OCI-LY7 (cell line): ENCODE measurements at regions not wholly inside any gene's neighbourhood (a gene's known extent, or its start where the extent isn't known, plus 50 kb on each side); places are given as distances from the start of the nearest gene placed in this dataset.
"Not testable (repeated sequence)": the region's sequence is repeated elsewhere in the genome, so short reads cannot be mapped to it uniquely, and the experiment has no call there.

Experiments used
- BruUV-seq: library from RNA; stranded (reverse); fragments of 400-500 nt; replicated peaks from 2 replicates; lab custom pipeline; 2021; lab: Mats Ljungman, UMichigan
- CTCF ChIA-PET: fragments of 300-600 bp; sonication (Branson Sonifier 250); formaldehyde crosslinking; loops from one replicate; lab custom pipeline; 2022; ENCODE audit warnings: antibody characterized with exemption; ENCODE audit not compliant: unreplicated experiment; lab: Charles Lee
- POLR2A ChIA-PET: fragments of 300-600 bp; sonication (Branson Sonifier 250); formaldehyde crosslinking; loops from one replicate; lab custom pipeline; 2022; ENCODE audit warnings: antibody characterized with exemption; lab: Charles Lee
- DNase-seq: peaks from one replicate; pipeline ENCODE4 v3.0.0-alpha.2; 2015; ENCODE audit warnings: low spot score
- H2AFZ ChIP-seq: fragments of 200-600 bp; sonication (generic), shearing (Covaris generic); 2 replicates; pipeline ENCODE4 v1.6.1; 2014; ENCODE audit warnings: mild to moderate bottlenecking, antibody characterized with exemption, low read length, moderate library complexity
- H3K27ac ChIP-seq: fragments of 200-600 bp; sonication (generic); 2 replicates; pipeline ENCODE4 v1.5.1; 2014; ENCODE audit warnings: mixed run types, low read depth, mild to moderate bottlenecking, moderate library complexity, low read length, inconsistent platforms; ENCODE audit not compliant: poor library complexity, severe bottlenecking
- H3K36me3 ChIP-seq: fragments of 200-600 bp; sonication (generic); 2 replicates; pipeline ENCODE4 v1.6.1; 2014; ENCODE audit warnings: mild to moderate bottlenecking, antibody characterized with exemption, low read length, moderate library complexity, mixed read lengths; ENCODE audit not compliant: insufficient read depth
- H3K4me1 ChIP-seq: fragments of 200-600 bp; sonication (generic); 2 replicates; pipeline ENCODE4 v1.5.1; 2014; ENCODE audit warnings: mild to moderate bottlenecking, low read length; ENCODE audit not compliant: insufficient read depth, poor library complexity, severe bottlenecking
- H3K4me2 ChIP-seq: fragments of 200-600 bp; sonication (generic); 2 replicates; pipeline ENCODE4 v1.6.1; 2014; ENCODE audit warnings: mild to moderate bottlenecking, low read length
- H3K4me3 ChIP-seq: fragments of 200-600 bp; sonication (generic); 2 replicates; pipeline ENCODE4 v1.5.1; 2014; ENCODE audit warnings: mild to moderate bottlenecking, low read depth, low read length; ENCODE audit not compliant: poor library complexity, severe bottlenecking
- H3K79me2 ChIP-seq: fragments of 200-600 bp; sonication (generic); 2 replicates; pipeline ENCODE4 v1.6.1; 2016; ENCODE audit warnings: low read depth, mild to moderate bottlenecking, low read length, moderate library complexity, mixed read lengths; ENCODE audit not compliant: insufficient read depth
- H3K9me2 ChIP-seq: fragments of 200-600 bp; sonication (generic); 2 replicates; pipeline ENCODE4 v1.6.1; 2016; ENCODE audit warnings: mild to moderate bottlenecking, low read length, mixed read lengths; ENCODE audit not compliant: insufficient read depth
- H3K9me3 ChIP-seq: fragments of 200-600 bp; sonication (generic); 2 replicates; pipeline ENCODE4 v1.6.1; 2014; ENCODE audit warnings: mild to moderate bottlenecking, mixed run types, low read length, mixed read lengths
- H4K20me1 ChIP-seq: fragments of 200-600 bp; sonication (generic); 2 replicates; pipeline ENCODE4 v1.6.1; 2014; ENCODE audit warnings: mild to moderate bottlenecking, antibody characterized with exemption, low read length, moderate library complexity, mixed read lengths; ENCODE audit not compliant: insufficient read depth
- EZH2phosphoT487 ChIP-seq: fragments of 200-600 bp; sonication (generic); IDR thresholded peaks from 2 replicates; pipeline ENCODE4 v1.6.1; 2018; ENCODE audit warnings: low read depth, borderline replicate concordance, mild to moderate bottlenecking, mixed run types, antibody characterized with exemption, low read length, moderate library complexity, mixed read lengths
- intact Hi-C: fragments of 100-400 bp; cut with micrococcal nuclease; formaldehyde crosslinking; loops from one replicate; pipeline ENCODE4 v1.10.0; 2022; ENCODE audit not compliant: unreplicated experiment
- TF ChIP-seq, protein P1 (sequence below): fragments of 200-600 bp; sonication (generic); conservative IDR thresholded peaks from 2 replicates; pipeline ENCODE4 v1.5.1; 2014; ENCODE audit warnings: mild to moderate bottlenecking, antibody characterized with exemption, low read length, moderate library complexity, mixed read lengths

GRCh38 chr5:53790026-53790425 lies 229.6 kb downstream of the NDUFS4 start:
- TF ChIP-seq, protein P1, sequence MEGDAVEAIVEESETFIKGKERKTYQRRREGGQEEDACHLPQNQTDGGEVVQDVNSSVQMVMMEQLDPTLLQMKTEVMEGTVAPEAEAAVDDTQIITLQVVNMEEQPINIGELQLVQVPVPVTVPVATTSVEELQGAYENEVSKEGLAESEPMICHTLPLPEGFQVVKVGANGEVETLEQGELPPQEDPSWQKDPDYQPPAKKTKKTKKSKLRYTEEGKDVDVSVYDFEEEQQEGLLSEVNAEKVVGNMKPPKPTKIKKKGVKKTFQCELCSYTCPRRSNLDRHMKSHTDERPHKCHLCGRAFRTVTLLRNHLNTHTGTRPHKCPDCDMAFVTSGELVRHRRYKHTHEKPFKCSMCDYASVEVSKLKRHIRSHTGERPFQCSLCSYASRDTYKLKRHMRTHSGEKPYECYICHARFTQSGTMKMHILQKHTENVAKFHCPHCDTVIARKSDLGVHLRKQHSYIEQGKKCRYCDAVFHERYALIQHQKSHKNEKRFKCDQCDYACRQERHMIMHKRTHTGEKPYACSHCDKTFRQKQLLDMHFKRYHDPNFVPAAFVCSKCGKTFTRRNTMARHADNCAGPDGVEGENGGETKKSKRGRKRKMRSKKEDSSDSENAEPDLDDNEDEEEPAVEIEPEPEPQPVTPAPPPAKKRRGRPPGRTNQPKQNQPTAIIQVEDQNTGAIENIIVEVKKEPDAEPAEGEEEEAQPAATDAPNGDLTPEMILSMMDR: no peak
- no peak for TF ChIP-seq EZH2phosphoT487
- Histone ChIP-seq H3K4me2 (no peak overlapping the region), H3K4me3 (no peak overlapping the region), H3K27ac (no peak overlapping the region), H2AFZ (no peak overlapping the region), H4K20me1 (no peaks in the 10 kb centered on the region), H3K36me3 (no peaks in the 10 kb centered on the region), H3K79me2 (no peaks in the 10 kb centered on the region), H3K4me1 (no peaks in the 10 kb centered on the region), H3K9me3 (no peaks in the 10 kb centered on the region), H3K9me2 (no peaks in the 10 kb centered on the region)
- intact Hi-C loops: no loop called here
- no TSS peak for BruUV-seq
- ChIA-PET CTCF (no interaction called here), POLR2A (interaction anchor here (0.7 kb wide), 1 partner anchor 134 kb away, joined by 7 read pairs; no protein-coding TSS in a partner anchor)
- no peak for DNase-seq

DNA sequence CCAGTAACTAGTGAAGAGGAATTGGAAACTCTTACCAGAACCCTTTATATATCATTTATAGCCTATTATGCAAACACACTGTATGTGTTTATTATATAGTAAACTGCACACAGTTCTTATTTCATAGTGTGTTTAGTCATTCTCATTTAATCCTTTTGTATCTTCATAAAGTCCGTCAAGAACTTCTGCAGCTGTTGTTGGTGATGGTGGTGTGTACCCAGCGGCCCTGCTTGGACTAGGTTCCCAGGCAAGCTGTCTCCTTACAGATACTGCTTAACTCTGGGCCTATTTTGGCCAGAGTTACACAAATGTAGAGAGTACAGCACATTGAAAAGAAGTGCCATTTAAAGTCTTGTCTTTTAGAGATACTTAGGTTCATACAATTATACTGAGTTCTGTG lies 231.9 kb downstream of the NDUFS4 start:
- no peak overlapping the region for H3K27ac ChIP-seq
- H3K4me2 ChIP-seq: no peak overlapping the region
- H3K4me1 ChIP-seq: no peaks in the 10 kb centered on the region
- no peaks in the 10 kb centered on the region for H3K79me2 ChIP-seq
- H3K9me2 ChIP-seq: no peaks in the 10 kb centered on the region
- no peak overlapping the region for H3K4me3 ChIP-seq
- TF ChIP-seq EZH2phosphoT487: no peak
- TF ChIP-seq, protein P1: no peak
- H3K36me3 ChIP-seq: no peaks in the 10 kb centered on the region
- ChIA-PET POLR2A (no interaction called here), CTCF (interaction anchor here (0.6 kb wide), 1 partner anchor 29 kb away, joined by 5 read pairs; no protein-coding TSS in a partner anchor)
- H3K9me3 ChIP-seq: no peaks in the 10 kb centered on the region
- no peak overlapping the region for H2AFZ ChIP-seq
- no TSS peak for BruUV-seq
- intact Hi-C loops: no loop called here
- no peaks in the 10 kb centered on the region for H4K20me1 ChIP-seq
- DNase-seq: no peak

DNA sequence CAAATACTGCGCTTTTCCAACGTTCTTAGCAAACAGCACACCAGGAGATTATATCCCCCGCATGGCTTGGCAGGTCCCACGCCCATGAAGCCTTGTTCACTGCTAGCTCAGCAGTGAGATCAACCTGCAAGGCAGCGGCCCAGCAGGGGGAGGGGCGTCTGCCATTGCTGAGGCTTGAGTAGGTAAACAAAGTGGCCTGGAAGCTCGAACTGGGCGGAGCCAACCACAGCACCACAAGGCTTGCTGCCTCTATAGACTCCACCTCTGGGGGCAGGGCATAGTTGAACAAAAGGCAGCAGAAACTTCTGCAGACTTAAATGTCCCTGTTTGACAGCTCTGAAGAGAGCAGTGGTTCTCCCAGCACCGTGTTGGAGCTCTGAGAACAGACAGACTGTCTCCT lies 239.2 kb downstream of the NDUFS4 start:
- H3K27ac ChIP-seq, H3K9me3 ChIP-seq, H3K79me2 ChIP-seq, CTCF ChIA-PET, H4K20me1 ChIP-seq, H3K9me2 ChIP-seq, H3K36me3 ChIP-seq, H3K4me3 ChIP-seq, H3K4me2 ChIP-seq, DNase-seq, H3K4me1 ChIP-seq, intact Hi-C loops, H2AFZ ChIP-seq, BruUV-seq: not testable (repeated sequence)
- POLR2A ChIA-PET: interaction anchor here (1.1 kb wide), 1 partner anchor 34 kb away, joined by 3 read pairs; no protein-coding TSS in a partner anchor

DNA sequence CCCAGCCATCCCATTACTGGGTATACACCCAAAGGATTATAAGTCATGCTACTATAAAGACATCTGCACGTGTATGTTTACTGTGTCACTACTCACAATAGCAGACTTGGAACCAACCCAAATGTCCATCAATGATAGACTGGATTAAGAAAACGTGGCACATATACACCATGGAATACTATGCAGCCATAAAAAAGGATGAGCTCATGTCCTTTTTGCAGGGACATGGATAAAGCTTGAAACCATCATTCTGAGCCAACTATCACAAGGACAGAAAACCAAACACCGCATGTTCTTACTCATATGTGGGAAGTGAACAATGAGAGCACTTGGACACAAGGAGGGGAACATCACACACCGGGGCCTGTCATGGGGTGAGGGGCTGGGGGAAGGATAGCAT lies 248.0 kb downstream of the NDUFS4 start:
- H4K20me1 ChIP-seq, intact Hi-C loops, H2AFZ ChIP-seq, H3K4me1 ChIP-seq, H3K27ac ChIP-seq, POLR2A ChIA-PET, H3K36me3 ChIP-seq, BruUV-seq, H3K9me3 ChIP-seq, DNase-seq, H3K9me2 ChIP-seq, CTCF ChIA-PET, H3K4me3 ChIP-seq, H3K4me2 ChIP-seq, H3K79me2 ChIP-seq: not testable (repeated sequence)
